Liver (tissue), 3 donors: ENCODE measurements at regions not wholly inside any gene's neighbourhood (a gene's known extent, or its start where the extent isn't known, plus 50 kb on each side); places are given as distances from the start of the nearest gene placed in this dataset.

Source experiments
- GABPA ChIP-seq, 2 donors: IDR thresholded peaks in 1 of 2; conservative IDR thresholded peaks in 1 of 2; 2 replicates each; pipeline ENCODE4 v1.6.1; 2016; ENCODE audit warnings: antibody characterized with exemption in 2 of 2, mild to moderate bottlenecking in 1 of 2, moderate library complexity in 1 of 2
- JUND ChIP-seq, 2 donors: IDR thresholded peaks; 2 replicates each; pipeline ENCODE4 v1.6.1; 2016; ENCODE audit warnings: antibody characterized with exemption in 2 of 2
- RAD21 ChIP-seq, 2 donors: IDR thresholded peaks; 2 replicates each; pipeline ENCODE4 v1.6.1; 2016; ENCODE audit warnings: antibody characterized with exemption in 2 of 2, mild to moderate bottlenecking in 2 of 2
- SP1 ChIP-seq: IDR thresholded peaks from 2 replicates; pipeline ENCODE4 v1.6.1; 2018; ENCODE audit warnings: antibody characterized with exemption, mild to moderate bottlenecking
- YY1 ChIP-seq: IDR thresholded peaks from 2 replicates; pipeline ENCODE4 v1.6.1; 2016; ENCODE audit warnings: antibody characterized with exemption, mild to moderate bottlenecking
- TF ChIP-seq, protein P1 (sequence below): fragments of 150-350 bp; IDR thresholded peaks from 2 replicates; pipeline ENCODE4 v1.5.1; 2017; ENCODE audit warnings: improper control_type of control experiment, low read depth, low read length; ENCODE audit not compliant: missing input control
- TF ChIP-seq, protein P2 (sequence below): IDR thresholded peaks from 2 replicates; pipeline ENCODE4 v1.6.1; 2016; ENCODE audit warnings: antibody characterized with exemption, mild to moderate bottlenecking
- TF ChIP-seq, protein P3 (sequence below): IDR thresholded peaks from 2 replicates; pipeline ENCODE4 v1.6.1; 2016; ENCODE audit warnings: antibody characterized with exemption
- TF ChIP-seq, protein P4 (sequence below): IDR thresholded peaks from 2 replicates; pipeline ENCODE4 v1.6.1; 2016; ENCODE audit warnings: antibody characterized with exemption
- donor health status: healthy.
- donor health status: healthy.

DNA sequence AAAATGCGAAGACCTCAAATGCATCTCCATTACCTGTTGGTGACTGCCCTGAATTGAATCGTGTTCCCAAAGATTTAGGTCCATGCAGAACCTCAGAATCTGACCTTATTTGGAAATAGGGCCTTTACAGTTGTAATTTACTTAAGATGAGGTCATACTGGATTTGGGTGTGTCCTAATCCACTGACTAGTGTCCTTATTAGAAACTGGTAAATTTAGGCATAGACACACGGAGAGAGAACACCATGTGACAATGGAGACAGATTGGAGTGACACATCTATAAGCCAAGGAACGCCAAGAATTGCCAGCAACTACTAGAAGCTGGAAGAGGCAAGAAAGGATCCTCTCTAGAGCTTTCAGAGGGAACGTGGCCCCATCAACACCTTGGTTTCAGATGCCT, 203.1 kb downstream of the SMAD2 start:
- TF ChIP-seq GABPA (IDR thresholded peaks at IDR 0.05 in 1 of 2, conservative IDR thresholded peaks at IDR 0.05 in 1 of 2) = no peak
- TF ChIP-seq SP1 = no peak
- TF ChIP-seq, protein P1, sequence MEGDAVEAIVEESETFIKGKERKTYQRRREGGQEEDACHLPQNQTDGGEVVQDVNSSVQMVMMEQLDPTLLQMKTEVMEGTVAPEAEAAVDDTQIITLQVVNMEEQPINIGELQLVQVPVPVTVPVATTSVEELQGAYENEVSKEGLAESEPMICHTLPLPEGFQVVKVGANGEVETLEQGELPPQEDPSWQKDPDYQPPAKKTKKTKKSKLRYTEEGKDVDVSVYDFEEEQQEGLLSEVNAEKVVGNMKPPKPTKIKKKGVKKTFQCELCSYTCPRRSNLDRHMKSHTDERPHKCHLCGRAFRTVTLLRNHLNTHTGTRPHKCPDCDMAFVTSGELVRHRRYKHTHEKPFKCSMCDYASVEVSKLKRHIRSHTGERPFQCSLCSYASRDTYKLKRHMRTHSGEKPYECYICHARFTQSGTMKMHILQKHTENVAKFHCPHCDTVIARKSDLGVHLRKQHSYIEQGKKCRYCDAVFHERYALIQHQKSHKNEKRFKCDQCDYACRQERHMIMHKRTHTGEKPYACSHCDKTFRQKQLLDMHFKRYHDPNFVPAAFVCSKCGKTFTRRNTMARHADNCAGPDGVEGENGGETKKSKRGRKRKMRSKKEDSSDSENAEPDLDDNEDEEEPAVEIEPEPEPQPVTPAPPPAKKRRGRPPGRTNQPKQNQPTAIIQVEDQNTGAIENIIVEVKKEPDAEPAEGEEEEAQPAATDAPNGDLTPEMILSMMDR = no peak
- TF ChIP-seq, protein P2, sequence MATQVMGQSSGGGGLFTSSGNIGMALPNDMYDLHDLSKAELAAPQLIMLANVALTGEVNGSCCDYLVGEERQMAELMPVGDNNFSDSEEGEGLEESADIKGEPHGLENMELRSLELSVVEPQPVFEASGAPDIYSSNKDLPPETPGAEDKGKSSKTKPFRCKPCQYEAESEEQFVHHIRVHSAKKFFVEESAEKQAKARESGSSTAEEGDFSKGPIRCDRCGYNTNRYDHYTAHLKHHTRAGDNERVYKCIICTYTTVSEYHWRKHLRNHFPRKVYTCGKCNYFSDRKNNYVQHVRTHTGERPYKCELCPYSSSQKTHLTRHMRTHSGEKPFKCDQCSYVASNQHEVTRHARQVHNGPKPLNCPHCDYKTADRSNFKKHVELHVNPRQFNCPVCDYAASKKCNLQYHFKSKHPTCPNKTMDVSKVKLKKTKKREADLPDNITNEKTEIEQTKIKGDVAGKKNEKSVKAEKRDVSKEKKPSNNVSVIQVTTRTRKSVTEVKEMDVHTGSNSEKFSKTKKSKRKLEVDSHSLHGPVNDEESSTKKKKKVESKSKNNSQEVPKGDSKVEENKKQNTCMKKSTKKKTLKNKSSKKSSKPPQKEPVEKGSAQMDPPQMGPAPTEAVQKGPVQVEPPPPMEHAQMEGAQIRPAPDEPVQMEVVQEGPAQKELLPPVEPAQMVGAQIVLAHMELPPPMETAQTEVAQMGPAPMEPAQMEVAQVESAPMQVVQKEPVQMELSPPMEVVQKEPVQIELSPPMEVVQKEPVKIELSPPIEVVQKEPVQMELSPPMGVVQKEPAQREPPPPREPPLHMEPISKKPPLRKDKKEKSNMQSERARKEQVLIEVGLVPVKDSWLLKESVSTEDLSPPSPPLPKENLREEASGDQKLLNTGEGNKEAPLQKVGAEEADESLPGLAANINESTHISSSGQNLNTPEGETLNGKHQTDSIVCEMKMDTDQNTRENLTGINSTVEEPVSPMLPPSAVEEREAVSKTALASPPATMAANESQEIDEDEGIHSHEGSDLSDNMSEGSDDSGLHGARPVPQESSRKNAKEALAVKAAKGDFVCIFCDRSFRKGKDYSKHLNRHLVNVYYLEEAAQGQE = no peak
- no peak for TF ChIP-seq JUND (IDR thresholded peaks at IDR 0.05)
- TF ChIP-seq, protein P3, sequence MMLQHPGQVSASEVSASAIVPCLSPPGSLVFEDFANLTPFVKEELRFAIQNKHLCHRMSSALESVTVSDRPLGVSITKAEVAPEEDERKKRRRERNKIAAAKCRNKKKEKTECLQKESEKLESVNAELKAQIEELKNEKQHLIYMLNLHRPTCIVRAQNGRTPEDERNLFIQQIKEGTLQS = no peak
- TF ChIP-seq RAD21 (IDR thresholded peaks at IDR 0.05) = no peak
- TF ChIP-seq, protein P4, sequence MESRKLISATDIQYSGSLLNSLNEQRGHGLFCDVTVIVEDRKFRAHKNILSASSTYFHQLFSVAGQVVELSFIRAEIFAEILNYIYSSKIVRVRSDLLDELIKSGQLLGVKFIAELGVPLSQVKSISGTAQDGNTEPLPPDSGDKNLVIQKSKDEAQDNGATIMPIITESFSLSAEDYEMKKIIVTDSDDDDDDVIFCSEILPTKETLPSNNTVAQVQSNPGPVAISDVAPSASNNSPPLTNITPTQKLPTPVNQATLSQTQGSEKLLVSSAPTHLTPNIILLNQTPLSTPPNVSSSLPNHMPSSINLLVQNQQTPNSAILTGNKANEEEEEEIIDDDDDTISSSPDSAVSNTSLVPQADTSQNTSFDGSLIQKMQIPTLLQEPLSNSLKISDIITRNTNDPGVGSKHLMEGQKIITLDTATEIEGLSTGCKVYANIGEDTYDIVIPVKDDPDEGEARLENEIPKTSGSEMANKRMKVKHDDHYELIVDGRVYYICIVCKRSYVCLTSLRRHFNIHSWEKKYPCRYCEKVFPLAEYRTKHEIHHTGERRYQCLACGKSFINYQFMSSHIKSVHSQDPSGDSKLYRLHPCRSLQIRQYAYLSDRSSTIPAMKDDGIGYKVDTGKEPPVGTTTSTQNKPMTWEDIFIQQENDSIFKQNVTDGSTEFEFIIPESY = no peak
- no peak for TF ChIP-seq YY1
